IPS-NIHi7 (cell line): ENCODE measurements at regions not wholly inside any gene's neighbourhood (a gene's known extent, or its start where the extent isn't known, plus 50 kb on each side); places are given as distances from the start of the nearest gene placed in this dataset.
A peak's percentile ranks its signal among the peaks of the same experiment; 100 is the strongest.

Experiments
- DNase-seq: peaks from one replicate; pipeline ENCODE4 v3.0.0; 2012; ENCODE audit warnings: mixed read lengths; ENCODE audit errors: extremely low spot score

DNA sequence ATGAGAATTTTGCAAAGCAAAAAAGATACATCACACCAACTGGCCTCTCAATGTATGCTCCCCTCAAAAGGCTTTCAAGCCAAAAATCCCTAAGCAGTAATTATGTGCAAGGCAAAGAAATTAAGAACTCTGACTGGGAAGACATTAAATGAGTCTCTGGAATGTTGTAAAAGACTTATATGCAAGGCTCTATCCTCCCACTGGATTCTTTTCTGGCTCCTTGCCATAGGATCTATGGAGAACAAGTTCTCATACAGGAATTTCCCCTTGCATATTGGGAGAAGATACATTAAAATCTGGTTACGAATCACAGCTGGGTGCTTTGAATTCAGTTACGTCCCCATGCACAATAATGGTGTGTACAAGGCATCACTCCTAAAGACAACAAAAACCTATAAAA, 73.4 kb upstream of the ATL2 start:
- DNase-seq: no peak

DNA sequence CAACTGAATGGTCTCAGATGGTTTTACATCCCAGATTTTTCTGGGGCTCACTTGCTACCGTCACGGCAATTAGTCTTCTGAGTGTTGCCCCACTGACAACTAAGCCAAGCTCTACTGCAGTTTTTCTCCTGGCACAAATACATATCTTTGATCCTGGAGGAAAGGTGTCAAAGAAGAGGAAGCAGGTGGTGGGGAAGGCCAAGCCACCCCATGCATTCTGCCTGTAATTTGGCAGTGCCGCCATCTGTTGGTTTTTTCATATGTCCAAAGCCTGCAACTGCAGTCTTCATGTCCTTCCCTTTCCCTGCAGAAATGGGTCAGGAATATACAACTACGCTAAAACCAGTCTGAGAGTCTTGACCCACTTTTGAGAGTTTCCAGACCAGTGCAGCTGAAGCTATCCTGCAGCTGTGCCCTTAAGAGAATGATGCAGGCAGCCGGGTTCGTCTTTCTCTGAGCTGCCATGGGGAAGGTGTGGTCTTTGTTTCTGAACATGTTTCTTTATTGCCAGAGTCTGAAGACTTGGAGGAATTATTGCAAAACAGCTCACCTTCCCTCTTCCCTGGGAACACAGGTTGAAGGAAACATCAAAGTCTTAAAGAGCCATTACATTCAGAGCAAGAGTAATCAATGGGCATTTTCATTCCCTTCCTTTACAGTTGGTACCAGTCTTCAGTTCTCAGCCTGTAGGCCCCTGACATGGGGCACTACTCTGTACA, 71.8 kb upstream of the ATL2 start:
- DNase-seq: no peak

DNA sequence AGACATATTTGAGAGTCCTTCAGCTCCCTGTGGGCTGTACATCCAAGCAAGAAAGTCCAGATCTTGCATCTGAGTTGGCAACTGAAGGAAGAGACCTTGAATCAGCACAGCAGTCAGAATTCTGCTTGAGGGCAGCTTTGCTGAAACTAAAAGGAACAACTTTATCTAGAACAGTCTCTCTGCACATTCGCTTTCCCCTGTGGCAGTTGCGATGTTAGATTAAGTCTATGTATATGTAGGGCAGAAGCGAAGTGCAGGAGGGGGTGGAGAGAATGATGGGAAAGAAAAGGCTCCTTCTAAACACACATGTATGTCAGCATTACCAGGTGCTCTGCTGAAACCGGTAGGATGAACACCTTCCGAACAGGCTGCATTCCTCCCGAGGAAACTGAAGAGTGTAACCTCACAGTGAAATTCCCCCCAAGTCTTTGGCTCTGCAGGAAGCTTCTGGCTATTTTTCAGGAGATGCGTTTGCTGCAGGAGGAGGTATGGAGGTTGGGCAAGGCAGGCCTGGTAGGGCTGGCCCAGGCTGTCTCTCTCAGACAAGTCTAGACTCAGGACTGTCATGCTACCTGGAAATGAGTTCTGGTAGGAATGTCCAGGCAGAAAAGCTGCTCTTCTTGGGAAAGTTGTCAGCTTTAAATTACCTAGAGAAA, 70.0 kb upstream of the ATL2 start:
- DNase-seq: no peak

GRCh38 chr2:38446418-38446817, 69.3 kb upstream of the ATL2 start:
- no peak for DNase-seq

- peak; percentile 56 for DNase-seq
Measured at GRCh38 chr2:38444247-38444646, 67.2 kb upstream of the ATL2 start.

DNA sequence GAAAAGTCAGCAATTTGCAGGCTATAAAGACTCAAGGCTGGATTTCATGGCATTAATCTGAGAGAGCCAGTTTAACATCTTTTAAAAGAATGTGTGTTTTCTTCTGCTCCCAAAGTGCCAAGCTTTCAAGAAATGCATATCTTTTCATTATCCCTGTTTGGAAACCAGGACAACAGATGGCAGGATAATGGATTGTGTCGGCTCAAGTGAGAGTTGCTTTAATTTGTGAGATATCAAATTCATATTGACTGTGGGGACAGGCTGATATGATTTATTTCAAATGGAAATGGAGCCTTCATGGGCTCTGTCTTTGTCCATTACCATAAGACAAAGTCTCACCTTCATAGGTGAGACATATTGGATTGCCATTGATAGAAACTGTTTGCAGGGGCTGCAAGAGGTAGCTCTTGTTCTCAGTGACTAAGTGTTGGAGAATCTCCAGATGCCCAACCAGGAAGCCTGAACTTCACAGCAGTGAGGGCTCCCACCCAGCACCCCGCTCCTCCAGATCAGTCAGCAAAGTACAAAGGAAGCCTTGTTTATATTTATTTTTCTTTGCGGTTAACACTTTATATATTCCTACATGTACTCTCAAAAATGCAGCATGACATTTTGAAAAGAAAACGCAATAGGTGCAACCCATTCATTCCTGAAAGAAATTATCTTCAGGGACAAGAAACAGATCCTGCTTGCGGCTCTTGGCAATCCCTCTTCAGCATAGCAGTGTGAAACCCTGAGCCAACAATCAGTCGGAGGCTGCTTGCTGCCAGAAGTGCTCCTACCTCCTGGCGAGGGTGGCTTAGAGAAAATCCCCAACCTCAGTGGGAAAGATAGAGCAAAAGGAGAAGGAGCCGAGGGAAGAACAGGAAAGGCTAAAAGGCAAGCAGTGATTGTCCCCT, 65.8 kb upstream of the ATL2 start:
- DNase-seq: peak; percentile 42

DNA sequence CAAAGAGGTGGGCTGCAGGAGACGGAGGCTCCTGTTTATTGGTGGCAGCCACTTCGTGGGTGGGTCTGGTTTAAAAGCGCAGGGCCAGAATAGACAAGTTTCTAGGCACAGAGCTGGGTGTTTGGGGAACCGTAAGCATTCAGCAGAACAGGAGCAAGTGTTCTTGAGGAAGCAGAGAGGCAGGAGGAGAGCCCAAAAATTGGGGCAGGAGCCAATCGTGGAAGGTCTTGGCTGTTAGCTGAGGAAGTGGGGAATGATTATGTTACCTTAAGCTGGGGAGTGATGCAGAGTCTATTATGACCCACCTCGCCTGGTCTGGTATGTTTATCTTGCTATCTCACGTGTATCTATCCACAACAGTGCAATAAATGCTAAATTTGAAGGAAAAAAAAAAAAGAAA, 64.3 kb upstream of the ATL2 start:
- DNase-seq: no peak

DNA sequence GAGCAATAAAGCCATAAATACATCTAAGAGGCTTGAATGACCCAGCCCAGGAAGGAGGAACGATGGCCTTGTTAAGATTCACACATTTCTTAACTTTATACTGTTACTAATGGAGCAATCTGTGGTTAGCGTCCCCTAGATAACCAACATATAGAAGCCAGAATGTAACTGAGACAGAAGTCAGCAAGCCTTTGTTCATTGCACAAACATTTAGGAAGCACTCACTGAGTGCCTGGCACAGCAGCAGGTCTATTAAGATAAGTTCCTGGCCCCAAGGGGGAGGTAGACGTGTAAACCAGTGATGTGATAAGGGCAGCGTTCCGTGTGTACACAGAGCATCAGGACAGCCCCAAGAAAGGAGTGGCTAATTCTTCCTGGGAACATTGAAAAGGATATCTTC, 63.6 kb upstream of the ATL2 start:
- no peak for DNase-seq

GRCh38 chr2:38439863-38440262, 62.8 kb upstream of the ATL2 start:
- DNase-seq: no peak

GRCh38 chr2:38438883-38439612, 62.0 kb upstream of the ATL2 start:
- DNase-seq: no peak

DNA sequence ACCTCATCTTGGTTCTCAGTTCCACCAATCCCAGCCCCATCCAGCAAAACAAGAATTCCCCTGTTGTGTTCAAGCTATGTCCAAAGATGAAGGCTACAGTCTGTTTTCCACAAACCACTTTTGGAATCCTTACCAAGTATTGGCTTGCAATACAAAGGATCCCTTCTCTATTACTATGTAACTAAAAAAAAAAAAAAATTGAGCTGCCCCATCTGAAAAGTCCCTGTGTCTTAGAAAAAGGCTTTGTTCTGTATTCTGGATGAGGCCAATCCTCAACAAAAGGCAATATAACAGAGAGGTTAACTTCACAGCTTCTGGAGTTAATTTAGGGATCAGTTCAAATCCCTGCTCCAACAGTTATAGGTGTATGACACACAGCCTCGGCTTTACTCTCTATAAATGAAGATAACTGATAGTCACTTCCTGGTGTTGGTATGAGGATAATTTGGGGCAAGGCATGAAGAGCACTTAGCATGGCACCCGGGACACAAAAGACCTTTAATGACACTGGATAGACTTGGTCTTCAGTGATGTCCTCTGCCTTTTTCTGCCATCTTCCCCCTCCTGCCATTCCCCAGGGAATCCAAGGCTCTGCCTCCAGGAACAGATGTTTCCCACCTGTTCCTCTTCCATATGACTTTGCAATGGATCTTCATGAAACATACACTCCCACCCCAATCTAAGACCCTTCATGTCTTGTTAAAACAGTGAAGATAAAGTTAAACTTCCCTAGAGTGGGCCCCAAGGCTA, 61.2 kb upstream of the ATL2 start:
- no peak for DNase-seq

DNA sequence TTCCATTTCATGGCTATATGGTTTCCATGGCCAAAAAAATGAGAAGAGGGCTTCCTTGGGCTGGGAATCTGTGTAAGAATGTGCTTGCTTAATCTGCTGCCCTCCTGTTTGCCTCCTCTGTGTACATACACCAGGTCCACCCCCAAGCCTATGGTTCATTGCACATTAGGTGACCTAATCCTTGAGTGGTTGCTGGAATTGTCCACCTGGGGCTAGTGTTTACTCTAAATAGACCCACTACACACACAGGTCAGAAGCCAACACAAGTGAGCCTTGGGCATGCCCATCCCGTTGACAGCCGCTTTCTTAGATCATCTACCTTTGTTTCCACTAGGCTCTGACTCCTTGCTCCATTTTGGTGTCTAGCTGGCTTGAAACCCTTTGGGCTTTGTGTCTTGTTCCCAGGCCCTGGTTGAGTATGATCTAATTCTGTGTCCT, 59.2 kb upstream of the ATL2 start:
- DNase-seq: no peak

DNA sequence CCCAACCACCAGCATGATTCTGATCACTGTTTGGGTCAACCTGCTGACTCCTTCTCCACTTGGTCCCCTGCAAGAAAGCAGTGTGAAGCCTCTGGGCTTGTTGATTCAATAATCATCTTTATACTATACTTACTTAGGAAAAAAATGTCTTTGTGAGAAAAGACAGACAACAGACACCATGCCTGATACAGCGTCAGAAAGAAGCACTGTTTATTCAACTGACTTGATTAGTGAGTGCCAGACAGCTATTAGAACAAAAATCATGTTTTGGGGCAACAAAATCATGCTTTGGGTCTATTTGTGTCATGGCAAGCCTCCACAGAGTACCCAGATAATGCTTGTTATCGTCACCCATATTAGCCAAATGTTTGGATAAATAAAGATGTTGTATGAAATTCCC, 58.7 kb upstream of the ATL2 start:
- no peak for DNase-seq

DNA sequence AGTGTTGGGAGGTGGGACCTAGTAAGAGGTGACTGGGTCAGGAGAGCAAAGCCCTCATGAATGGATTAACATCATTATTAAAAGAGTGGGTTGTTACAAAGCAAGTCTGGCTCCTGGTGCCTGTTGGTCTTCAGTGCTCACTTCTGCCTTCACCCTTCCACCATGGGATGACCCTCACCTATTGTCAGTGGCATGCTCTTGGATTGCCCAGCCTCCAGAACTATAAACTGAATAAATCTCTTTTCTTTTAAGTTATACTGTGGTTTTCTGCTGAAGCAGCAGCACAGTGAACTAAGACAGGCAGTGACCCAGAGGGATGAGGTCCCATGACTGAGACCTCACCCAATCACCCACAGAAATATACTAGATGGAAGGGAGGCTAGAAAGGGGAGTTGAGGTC, 57.5 kb upstream of the ATL2 start:
- DNase-seq: no peak

DNA sequence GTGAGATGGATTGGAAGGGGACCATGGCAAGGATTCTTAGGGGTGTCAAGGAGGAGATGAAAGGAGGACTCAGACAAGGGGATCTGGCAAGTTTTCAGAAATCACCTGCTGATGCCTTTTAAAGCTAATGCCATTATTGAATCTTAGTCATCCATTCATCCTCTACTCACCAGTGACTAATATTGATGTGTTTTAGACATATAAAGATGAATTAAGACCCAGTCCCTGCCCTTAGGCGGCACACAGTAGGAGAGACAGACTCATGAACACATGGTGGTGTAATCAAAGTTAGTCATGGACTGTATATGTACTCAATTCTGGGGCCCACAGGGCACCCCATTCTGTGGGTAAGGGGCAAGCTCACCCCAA, 56.5 kb upstream of the ATL2 start:
- no peak for DNase-seq

- no peak for DNase-seq
Measured at GRCh38 chr2:38432820-38433606, 55.9 kb upstream of the ATL2 start.

DNA sequence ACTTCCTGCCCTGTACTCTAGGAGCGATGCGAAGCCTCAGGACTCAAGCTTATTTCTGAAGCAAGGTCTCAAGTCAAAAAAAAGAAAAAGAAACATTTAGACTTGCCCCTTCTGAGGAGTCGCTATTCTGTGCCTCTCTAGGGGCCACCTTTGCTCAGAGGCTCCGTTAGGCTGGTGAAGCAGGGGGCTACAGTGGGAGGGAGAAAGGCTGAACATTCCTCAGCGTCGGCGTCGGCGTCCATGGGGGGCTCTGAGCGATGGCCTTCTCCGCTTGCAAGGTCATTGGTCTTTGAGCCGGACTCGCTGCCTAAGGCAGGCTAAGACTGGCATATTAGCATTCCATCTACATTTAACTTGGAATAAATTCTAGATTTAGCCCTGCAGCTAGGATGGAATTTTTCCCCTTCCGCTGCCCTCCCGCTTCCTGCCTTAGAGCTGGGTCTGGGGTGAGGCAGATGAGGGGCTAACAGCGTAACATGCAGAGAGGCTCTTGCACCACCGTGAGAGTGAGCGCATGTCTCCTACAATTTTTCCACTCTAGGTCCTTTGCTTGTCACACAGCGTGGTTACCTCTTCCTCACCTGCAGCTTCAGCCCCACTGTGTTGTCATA, 53.6 kb upstream of the ATL2 start:
- no peak for DNase-seq

- no peak for DNase-seq
Measured at GRCh38 chr2:38430196-38430595, 53.1 kb upstream of the ATL2 start.

DNA sequence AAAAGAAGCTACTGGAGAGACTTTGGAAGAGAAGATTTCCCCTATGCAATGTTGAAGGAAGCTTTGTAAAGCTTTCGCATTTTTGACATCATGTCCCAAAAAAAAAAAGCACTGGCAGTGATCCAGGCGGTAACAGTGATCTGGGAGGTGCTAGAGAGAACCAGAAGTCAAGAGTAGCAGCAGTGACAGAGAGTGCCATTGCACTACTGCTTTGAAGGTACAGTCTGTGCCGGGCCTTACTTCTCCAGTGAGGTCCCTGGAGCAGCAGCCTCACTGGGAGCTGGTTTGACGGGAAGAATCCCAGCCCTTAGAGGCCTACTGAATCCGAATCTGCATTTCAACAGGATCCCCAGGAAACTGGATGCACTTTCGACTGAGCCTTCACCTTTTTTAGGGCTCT, 50.9 kb upstream of the ATL2 start:
- peak; percentile 47 for DNase-seq

GRCh38 chr2:38427054-38427453, 50.0 kb upstream of the ATL2 start:
- DNase-seq: no peak
